ENCODE measurements at regions not wholly inside any gene's neighbourhood (a gene's known extent, or its start where the extent isn't known, plus 50 kb on each side); places are given as distances from the start of the nearest gene placed in this dataset.

- no peaks in the 10 kb centered on the region for H3K9me3 ChIP-seq (ENCODE audit: insufficient read depth, low read length)
- no peaks in the 10 kb centered on the region for H3K4me1 ChIP-seq (ENCODE audit: insufficient read depth, insufficient read length)
- no peaks in the 10 kb centered on the region for H3K27me3 ChIP-seq (ENCODE audit: insufficient read depth, insufficient read length)
- no peak overlapping the region for H3K9ac ChIP-seq (ENCODE audit: insufficient read length, low read depth)
- no peak for DNase-seq (ENCODE audit: low read depth, low spot score)
- TF ChIP-seq SUZ12 (IDR thresholded peaks at IDR 0.05; ENCODE audit: extremely low read depth, insufficient read depth, insufficient read length) (no peak), ZNF274 (IDR thresholded peaks at IDR 0.05; ENCODE audit: low read depth, low read length) (no peak), YY1 (IDR thresholded peaks at IDR 0.05; ENCODE audit: insufficient read depth, insufficient read length) (no peak)
- H3K4me3 ChIP-seq (ENCODE audit: insufficient read length, low read depth): no peak overlapping the region
- no peaks in the 10 kb centered on the region for H3K36me3 ChIP-seq (ENCODE audit: insufficient read depth, insufficient read length, low read length)
Observed at GRCh38 chr2:234187646-234188174, 137.2 kb downstream of the SPP2 start.

- no peak overlapping the region for H3K9ac ChIP-seq (ENCODE audit: insufficient read length, low read depth)
- H3K4me3 ChIP-seq (ENCODE audit: insufficient read length, low read depth): no peak overlapping the region
- no peak for DNase-seq (ENCODE audit: low read depth, low spot score)
- peaks cover 3% of the 10 kb centered on the region for H3K4me1 ChIP-seq (ENCODE audit: insufficient read depth, insufficient read length)
- TF ChIP-seq YY1 (IDR thresholded peaks at IDR 0.05; ENCODE audit: insufficient read depth, insufficient read length) (no peak), ZNF274 (IDR thresholded peaks at IDR 0.05; ENCODE audit: low read depth, low read length) (no peak), SUZ12 (IDR thresholded peaks at IDR 0.05; ENCODE audit: extremely low read depth, insufficient read depth, insufficient read length) (no peak)
- H3K36me3 ChIP-seq (ENCODE audit: insufficient read depth, insufficient read length, low read length): no peaks in the 10 kb centered on the region
- H3K27me3 ChIP-seq (ENCODE audit: insufficient read depth, insufficient read length): no peaks in the 10 kb centered on the region
- H3K9me3 ChIP-seq (ENCODE audit: insufficient read depth, low read length): no peaks in the 10 kb centered on the region
Observed at GRCh38 chr2:234181121-234181520, 130.6 kb downstream of the SPP2 start.

GRCh38 chr2:234179031-234179363 lies 128.5 kb downstream of the SPP2 start:
- no peaks in the 10 kb centered on the region for H3K36me3 ChIP-seq (ENCODE audit: insufficient read depth, insufficient read length, low read length)
- H3K27me3 ChIP-seq (ENCODE audit: insufficient read depth, insufficient read length): no peaks in the 10 kb centered on the region
- H3K4me1 ChIP-seq (ENCODE audit: insufficient read depth, insufficient read length): peaks cover 3% of the 10 kb centered on the region
- TF ChIP-seq YY1 (IDR thresholded peaks at IDR 0.05; ENCODE audit: insufficient read depth, insufficient read length): no peak
- no peak for TF ChIP-seq SUZ12 (IDR thresholded peaks at IDR 0.05; ENCODE audit: extremely low read depth, insufficient read depth, insufficient read length)
- TF ChIP-seq ZNF274 (IDR thresholded peaks at IDR 0.05; ENCODE audit: low read depth, low read length): no peak
- no peaks in the 10 kb centered on the region for H3K9me3 ChIP-seq (ENCODE audit: insufficient read depth, low read length)
- no peak overlapping the region for H3K4me3 ChIP-seq (ENCODE audit: insufficient read length, low read depth)
- no peak for DNase-seq (ENCODE audit: low read depth, low spot score)
- no peak overlapping the region for H3K9ac ChIP-seq (ENCODE audit: insufficient read length, low read depth)

GRCh38 chr2:234178330-234179030 lies 128.0 kb downstream of the SPP2 start:
- no peak for DNase-seq (ENCODE audit: low read depth, low spot score)
- peaks cover 3% of the 10 kb centered on the region for H3K4me1 ChIP-seq (ENCODE audit: insufficient read depth, insufficient read length)

GRCh38 chr2:234175649-234176048 lies 125.1 kb downstream of the SPP2 start:
- DNase-seq (ENCODE audit: low read depth, low spot score): no peak
- Histone ChIP-seq H3K4me1 (ENCODE audit: insufficient read depth, insufficient read length) (peaks cover 3% of the 10 kb centered on the region), H3K27me3 (ENCODE audit: insufficient read depth, insufficient read length) (no peaks in the 10 kb centered on the region), H3K9ac (ENCODE audit: insufficient read length, low read depth) (no peak overlapping the region), H3K4me3 (ENCODE audit: insufficient read length, low read depth) (no peak overlapping the region), H3K36me3 (ENCODE audit: insufficient read depth, insufficient read length, low read length) (no peaks in the 10 kb centered on the region), H3K9me3 (ENCODE audit: insufficient read depth, low read length) (no peaks in the 10 kb centered on the region)
- TF ChIP-seq ZNF274 (IDR thresholded peaks at IDR 0.05; ENCODE audit: low read depth, low read length): no peak
- TF ChIP-seq YY1 (IDR thresholded peaks at IDR 0.05; ENCODE audit: insufficient read depth, insufficient read length): no peak
- TF ChIP-seq SUZ12 (IDR thresholded peaks at IDR 0.05; ENCODE audit: extremely low read depth, insufficient read depth, insufficient read length): no peak

More at GRCh38 chr2:234178330-234179030, 128.0 kb downstream of the SPP2 start:
- TF ChIP-seq ZNF274 (IDR thresholded peaks at IDR 0.05; ENCODE audit: low read depth, low read length) (no peak), SUZ12 (IDR thresholded peaks at IDR 0.05; ENCODE audit: extremely low read depth, insufficient read depth, insufficient read length) (no peak), YY1 (IDR thresholded peaks at IDR 0.05; ENCODE audit: insufficient read depth, insufficient read length) (no peak)
- Histone ChIP-seq H3K9ac (ENCODE audit: insufficient read length, low read depth) (no peak overlapping the region), H3K4me3 (ENCODE audit: insufficient read length, low read depth) (no peak overlapping the region), H3K36me3 (ENCODE audit: insufficient read depth, insufficient read length, low read length) (no peaks in the 10 kb centered on the region), H3K27me3 (ENCODE audit: insufficient read depth, insufficient read length) (no peaks in the 10 kb centered on the region), H3K9me3 (ENCODE audit: insufficient read depth, low read length) (no peaks in the 10 kb centered on the region)

- Histone ChIP-seq H3K27me3 (ENCODE audit: insufficient read depth, insufficient read length) (no peaks in the 10 kb centered on the region), H3K9ac (ENCODE audit: insufficient read length, low read depth) (no peak overlapping the region), H3K9me3 (ENCODE audit: insufficient read depth, low read length) (no peaks in the 10 kb centered on the region), H3K4me1 (ENCODE audit: insufficient read depth, insufficient read length) (peaks cover 3% of the 10 kb centered on the region), H3K36me3 (ENCODE audit: insufficient read depth, insufficient read length, low read length) (no peaks in the 10 kb centered on the region), H3K4me3 (ENCODE audit: insufficient read length, low read depth) (no peak overlapping the region)
- DNase-seq (ENCODE audit: low read depth, low spot score): no peak
- no peak for TF ChIP-seq YY1 (IDR thresholded peaks at IDR 0.05; ENCODE audit: insufficient read depth, insufficient read length)
- no peak for TF ChIP-seq ZNF274 (IDR thresholded peaks at IDR 0.05; ENCODE audit: low read depth, low read length)
- TF ChIP-seq SUZ12 (IDR thresholded peaks at IDR 0.05; ENCODE audit: extremely low read depth, insufficient read depth, insufficient read length): no peak
Observed at GRCh38 chr2:234174742-234175141, 124.2 kb downstream of the SPP2 start.

- Histone ChIP-seq H3K9ac (ENCODE audit: insufficient read length, low read depth) (no peak overlapping the region), H3K36me3 (ENCODE audit: insufficient read depth, insufficient read length, low read length) (no peaks in the 10 kb centered on the region), H3K9me3 (ENCODE audit: insufficient read depth, low read length) (no peaks in the 10 kb centered on the region), H3K4me1 (ENCODE audit: insufficient read depth, insufficient read length) (no peaks in the 10 kb centered on the region), H3K4me3 (ENCODE audit: insufficient read length, low read depth) (no peak overlapping the region), H3K27me3 (ENCODE audit: insufficient read depth, insufficient read length) (no peaks in the 10 kb centered on the region)
- no peak for DNase-seq (ENCODE audit: low read depth, low spot score)
- no peak for TF ChIP-seq ZNF274 (IDR thresholded peaks at IDR 0.05; ENCODE audit: low read depth, low read length)
- TF ChIP-seq YY1 (IDR thresholded peaks at IDR 0.05; ENCODE audit: insufficient read depth, insufficient read length): no peak
- TF ChIP-seq SUZ12 (IDR thresholded peaks at IDR 0.05; ENCODE audit: extremely low read depth, insufficient read depth, insufficient read length): no peak
Observed at GRCh38 chr2:234172532-234172931, 122.0 kb downstream of the SPP2 start.

All from NT2/D1 (cell line).